SK-N-SH (cell line): ENCODE measurements at regions not wholly inside any gene's neighbourhood (a gene's known extent, or its start where the extent isn't known, plus 50 kb on each side); places are given as distances from the start of the nearest gene placed in this dataset.

Experiments used
- CTCF ChIA-PET: fragments of 300-600, 350-600 bp; formaldehyde crosslinking; extraction: SDS; loops from one replicate; lab custom pipeline; 2021; lab: Yijun Ruan, JAX
- POLR2A ChIA-PET: fragments of 350-600 bp; sonication (Branson Sonifier 250); formaldehyde crosslinking; extraction: SDS; loops from one replicate; lab custom pipeline; 2020; ENCODE audit warnings: antibody characterized with exemption, inconsistent platforms; lab: Yijun Ruan, JAX
- DNase-seq: peaks from one replicate; pipeline ENCODE4 v3.0.0; 2012
- H2AFZ ChIP-seq: fragments of 200-600 bp; sonication (generic); 2 replicates; pipeline ENCODE4 v1.8.1; 2016; ENCODE audit warnings: antibody characterized with exemption, mild to moderate bottlenecking, low read depth
- H3F3A ChIP-seq: fragments of 200-600 bp; sonication (generic); replicated peaks from 2 replicates; pipeline ENCODE3; 2016; ENCODE audit warnings: antibody characterized with exemption, mild to moderate bottlenecking; ENCODE audit not compliant: insufficient read depth
- H3K27ac ChIP-seq, 2 experiments: fragments of 200-500 bp in 1 of 2; fragments of 200-600 bp in 1 of 2; sonication (Bioruptor generic) in 1 of 2; sonication (generic), shearing (Covaris generic) in 1 of 2; 2 replicates each; pipeline versions ENCODE4 v1.5.1 to v1.6.1; 2014 to 2016; ENCODE audit warnings: low read depth in 2 of 2, inconsistent platforms in 1 of 2, low read length in 1 of 2, mild to moderate bottlenecking in 1 of 2, mixed read lengths in 1 of 2
- H3K27me3 ChIP-seq: fragments of 200-600 bp; sonication (generic), shearing (Covaris generic); 2 replicates; pipeline ENCODE4 v1.6.1; 2016; ENCODE audit warnings: mixed run types; ENCODE audit not compliant: insufficient read depth
- H3K36me3 ChIP-seq, 2 experiments: fragments of 200-500 bp in 1 of 2; fragments of 200-600 bp in 1 of 2; sonication (Bioruptor generic) in 1 of 2; sonication (generic) in 1 of 2; replicated peaks in 1 of 2; 2 replicates each; pipeline versions ENCODE3 to v1.5.1; 2014 to 2016; ENCODE audit warnings: low read length in 1 of 2, mild to moderate bottlenecking in 1 of 2; ENCODE audit not compliant: insufficient read depth in 2 of 2, control insufficient read depth in 1 of 2
- H3K4me1 ChIP-seq, 2 experiments: fragments of 200-500 bp in 1 of 2; fragments of 200-600 bp in 1 of 2; sonication (Bioruptor generic) in 1 of 2; sonication (generic), shearing (Covaris generic) in 1 of 2; 2 replicates each; pipeline versions ENCODE4 v1.5.1 to v1.6.1; 2014 to 2016; ENCODE audit warnings: low read depth in 1 of 2, low read length in 1 of 2, mixed run types in 1 of 2; ENCODE audit not compliant: insufficient read depth in 2 of 2, control insufficient read depth in 1 of 2
- H3K4me2 ChIP-seq: fragments of 200-600 bp; sonication (generic), shearing (Covaris generic); 2 replicates; pipeline ENCODE4 v1.6.1; 2017; ENCODE audit warnings: mixed run types
- H3K4me3 ChIP-seq, 2 experiments: fragments of 200-500 bp in 1 of 2; fragments of 200-600 bp in 1 of 2; sonication (Bioruptor generic) in 1 of 2; sonication (generic), shearing (Covaris generic) in 1 of 2; 2 replicates each; pipeline versions ENCODE4 v1.5.1 to v1.8.1; 2014 to 2016; ENCODE audit warnings: low read depth in 2 of 2, inconsistent platforms in 1 of 2, low read length in 1 of 2, mild to moderate bottlenecking in 1 of 2, mixed read lengths in 1 of 2, moderate library complexity in 1 of 2
- H3K79me2 ChIP-seq: fragments of 200-600 bp; sonication (generic); 2 replicates; pipeline ENCODE4 v1.8.1; 2017; ENCODE audit warnings: mild to moderate bottlenecking; ENCODE audit not compliant: insufficient read depth
- H3K9ac ChIP-seq: fragments of 200-600 bp; sonication (generic); 2 replicates; pipeline ENCODE4 v1.6.1; 2017; ENCODE audit warnings: mixed run types
- H3K9me2 ChIP-seq: fragments of 200-600 bp; sonication (generic); 2 replicates; pipeline ENCODE4 v1.6.1; 2017; ENCODE audit warnings: mixed run types
- H3K9me3 ChIP-seq: fragments of 200-600 bp; sonication (generic); 2 replicates; pipeline ENCODE4 v1.6.1; 2017; ENCODE audit warnings: mixed run types, mild to moderate bottlenecking, moderate library complexity
- H4K20me1 ChIP-seq: fragments of 200-600 bp; sonication (generic); 2 replicates; pipeline ENCODE4 v1.6.1; 2017; ENCODE audit warnings: mild to moderate bottlenecking, mixed run types; ENCODE audit not compliant: insufficient read depth
- CHD2 ChIP-seq: fragments of 150-350 bp; IDR thresholded peaks from 2 replicates; pipeline ENCODE4 v1.6.1; 2018; ENCODE audit warnings: low read length; ENCODE audit not compliant: partially characterized antibody
- EZH2phosphoT487 ChIP-seq: fragments of 200-600 bp; sonication (generic); IDR thresholded peaks from 2 replicates; pipeline ENCODE4 v1.6.1; 2017; ENCODE audit warnings: low read depth, mixed run types, mild to moderate bottlenecking, antibody characterized with exemption, moderate library complexity, borderline replicate concordance
- FOSL2 ChIP-seq: IDR thresholded peaks from 2 replicates; pipeline ENCODE4 v1.4.0; 2012; ENCODE audit warnings: low read depth, mild to moderate bottlenecking, moderate library complexity, borderline replicate concordance
- GABPA ChIP-seq: IDR thresholded peaks from 2 replicates; pipeline ENCODE4 v1.4.0; 2012; ENCODE audit warnings: low read depth, mild to moderate bottlenecking
- GATA2 ChIP-seq: sonication (generic); formaldehyde crosslinking; IDR thresholded peaks from 2 replicates; pipeline ENCODE4 v1.5.0; 2020; ENCODE audit warnings: mild to moderate bottlenecking, missing genetic modification reagents
- JUND ChIP-seq: IDR thresholded peaks from 2 replicates; pipeline ENCODE4 v1.4.0; 2012
- MAX ChIP-seq: IDR thresholded peaks from 2 replicates; pipeline ENCODE4 v1.4.0; 2012; ENCODE audit warnings: low read depth
- NRF1 ChIP-seq: IDR thresholded peaks from 2 replicates; pipeline ENCODE4 v1.6.1; 2012; ENCODE audit warnings: low read depth, mild to moderate bottlenecking, low read length
- POLR2AphosphoS5 ChIP-seq: IDR thresholded peaks from 2 replicates; pipeline ENCODE4 v1.6.1; 2012; ENCODE audit warnings: low read depth, low read length
- RAD21 ChIP-seq: IDR thresholded peaks from 2 replicates; pipeline ENCODE4 v1.6.1; 2012; ENCODE audit warnings: mild to moderate bottlenecking, low read length
- RCOR1 ChIP-seq: fragments of 150-350 bp; IDR thresholded peaks from 2 replicates; pipeline ENCODE4 v1.6.1; 2017; ENCODE audit warnings: antibody characterized with exemption, low read length
- RFX5 ChIP-seq: IDR thresholded peaks from 2 replicates; pipeline ENCODE4 v1.6.1; 2012; ENCODE audit warnings: mild to moderate bottlenecking, improper control_type of control experiment, low read length
- RXRA ChIP-seq: IDR thresholded peaks from 2 replicates; pipeline ENCODE4 v1.4.0; 2012; ENCODE audit warnings: low read depth, mild to moderate bottlenecking, borderline replicate concordance
- SMC3 ChIP-seq: IDR thresholded peaks from 2 replicates; pipeline ENCODE4 v1.6.1; 2012; ENCODE audit warnings: low read depth, low read length, improper control_type of control experiment
- TAF1 ChIP-seq: IDR thresholded peaks from 2 replicates; pipeline ENCODE4 v1.6.1; 2012; ENCODE audit warnings: low read depth, mild to moderate bottlenecking, low read length, moderate library complexity, borderline replicate concordance
- YY1 ChIP-seq: IDR thresholded peaks from 2 replicates; pipeline ENCODE4 v1.4.0; 2012; ENCODE audit warnings: low read depth, mild to moderate bottlenecking
- WGBS: methylation state at CpG from one replicate; pipeline ENCODE4 v1.1.6; 2017; ENCODE audit warnings: low lambda C conversion rate; 5-methylcytosine and 5-hydroxymethylcytosine counted together
- TF ChIP-seq, protein P1 (sequence below): IDR thresholded peaks from 2 replicates; pipeline ENCODE4 v1.4.0; 2012; ENCODE audit warnings: low read depth, borderline replicate concordance
- TF ChIP-seq, protein P2 (sequence below): IDR thresholded peaks from 2 replicates; pipeline ENCODE4 v1.4.0; 2012; ENCODE audit warnings: low read depth, borderline replicate concordance
- TF ChIP-seq, protein P3 (sequence below): IDR thresholded peaks from 2 replicates; pipeline ENCODE4; 2012

DNA sequence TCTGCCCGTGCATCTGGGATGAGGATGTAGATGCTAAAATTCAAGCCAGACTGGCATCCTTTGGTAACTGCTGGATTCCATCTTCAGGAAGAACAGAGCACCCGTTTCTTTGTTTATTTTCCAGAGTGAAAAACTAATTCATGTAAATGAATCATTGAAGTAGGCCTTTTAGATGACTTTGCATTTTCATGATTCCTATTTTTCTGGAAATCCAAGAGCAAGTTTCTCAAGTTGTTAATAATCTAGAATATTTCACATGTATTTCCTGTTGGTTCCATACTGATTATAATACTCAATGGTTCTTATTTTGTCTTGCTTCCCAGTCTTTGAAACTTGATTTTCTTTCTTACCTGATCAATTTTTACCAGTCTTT lies 328.4 kb downstream of the LPIN1 start:
- WGBS, result 82% methylated on average over 2 of the region's 2 CpGs
- Histone ChIP-seq H4K20me1 (no peaks in the 10 kb centered on the region), H3K9me2 (no peaks in the 10 kb centered on the region), H3F3A (peaks cover 13% of the 10 kb centered on the region), H3K4me1 (peaks cover 15 to 21% of the 10 kb centered on the region in 2 experiments), H3K9me3 (no peaks in the 10 kb centered on the region), H3K9ac (no peak overlapping the region), H3K4me2 (no peak overlapping the region), H3K27ac (no peak overlapping the region), H3K27me3 (no peaks in the 10 kb centered on the region), H3K79me2 (no peaks in the 10 kb centered on the region), H3K36me3 (no peaks in the 10 kb centered on the region), H3K4me3 (no peak overlapping the region), H2AFZ (no peak overlapping the region)
- DNase-seq, result no peak
- POLR2A ChIA-PET, result no interaction called here
- CTCF ChIA-PET, result no interaction called here
- TF ChIP-seq, protein P1, sequence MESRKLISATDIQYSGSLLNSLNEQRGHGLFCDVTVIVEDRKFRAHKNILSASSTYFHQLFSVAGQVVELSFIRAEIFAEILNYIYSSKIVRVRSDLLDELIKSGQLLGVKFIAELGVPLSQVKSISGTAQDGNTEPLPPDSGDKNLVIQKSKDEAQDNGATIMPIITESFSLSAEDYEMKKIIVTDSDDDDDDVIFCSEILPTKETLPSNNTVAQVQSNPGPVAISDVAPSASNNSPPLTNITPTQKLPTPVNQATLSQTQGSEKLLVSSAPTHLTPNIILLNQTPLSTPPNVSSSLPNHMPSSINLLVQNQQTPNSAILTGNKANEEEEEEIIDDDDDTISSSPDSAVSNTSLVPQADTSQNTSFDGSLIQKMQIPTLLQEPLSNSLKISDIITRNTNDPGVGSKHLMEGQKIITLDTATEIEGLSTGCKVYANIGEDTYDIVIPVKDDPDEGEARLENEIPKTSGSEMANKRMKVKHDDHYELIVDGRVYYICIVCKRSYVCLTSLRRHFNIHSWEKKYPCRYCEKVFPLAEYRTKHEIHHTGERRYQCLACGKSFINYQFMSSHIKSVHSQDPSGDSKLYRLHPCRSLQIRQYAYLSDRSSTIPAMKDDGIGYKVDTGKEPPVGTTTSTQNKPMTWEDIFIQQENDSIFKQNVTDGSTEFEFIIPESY, result no peak
- TF ChIP-seq, protein P2, sequence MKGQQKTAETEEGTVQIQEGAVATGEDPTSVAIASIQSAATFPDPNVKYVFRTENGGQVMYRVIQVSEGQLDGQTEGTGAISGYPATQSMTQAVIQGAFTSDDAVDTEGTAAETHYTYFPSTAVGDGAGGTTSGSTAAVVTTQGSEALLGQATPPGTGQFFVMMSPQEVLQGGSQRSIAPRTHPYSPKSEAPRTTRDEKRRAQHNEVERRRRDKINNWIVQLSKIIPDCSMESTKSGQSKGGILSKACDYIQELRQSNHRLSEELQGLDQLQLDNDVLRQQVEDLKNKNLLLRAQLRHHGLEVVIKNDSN, result no peak
- no peak for TF ChIP-seq EZH2phosphoT487
- no peak for TF ChIP-seq CHD2
- TF ChIP-seq GATA2 (CRISPR knock-in tag), result no peak
- no peak for TF ChIP-seq GABPA
- no peak for TF ChIP-seq RXRA
- no peak for TF ChIP-seq JUND
- TF ChIP-seq FOSL2, result no peak
- TF ChIP-seq RAD21, result no peak
- no peak for TF ChIP-seq RFX5
- TF ChIP-seq, protein P3, sequence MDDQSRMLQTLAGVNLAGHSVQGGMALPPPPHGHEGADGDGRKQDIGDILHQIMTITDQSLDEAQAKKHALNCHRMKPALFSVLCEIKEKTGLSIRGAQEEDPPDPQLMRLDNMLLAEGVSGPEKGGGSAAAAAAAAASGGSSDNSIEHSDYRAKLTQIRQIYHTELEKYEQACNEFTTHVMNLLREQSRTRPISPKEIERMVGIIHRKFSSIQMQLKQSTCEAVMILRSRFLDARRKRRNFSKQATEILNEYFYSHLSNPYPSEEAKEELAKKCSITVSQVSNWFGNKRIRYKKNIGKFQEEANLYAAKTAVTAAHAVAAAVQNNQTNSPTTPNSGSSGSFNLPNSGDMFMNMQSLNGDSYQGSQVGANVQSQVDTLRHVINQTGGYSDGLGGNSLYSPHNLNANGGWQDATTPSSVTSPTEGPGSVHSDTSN, result no peak
- no peak for TF ChIP-seq YY1
- TF ChIP-seq NRF1, result no peak

DNA sequence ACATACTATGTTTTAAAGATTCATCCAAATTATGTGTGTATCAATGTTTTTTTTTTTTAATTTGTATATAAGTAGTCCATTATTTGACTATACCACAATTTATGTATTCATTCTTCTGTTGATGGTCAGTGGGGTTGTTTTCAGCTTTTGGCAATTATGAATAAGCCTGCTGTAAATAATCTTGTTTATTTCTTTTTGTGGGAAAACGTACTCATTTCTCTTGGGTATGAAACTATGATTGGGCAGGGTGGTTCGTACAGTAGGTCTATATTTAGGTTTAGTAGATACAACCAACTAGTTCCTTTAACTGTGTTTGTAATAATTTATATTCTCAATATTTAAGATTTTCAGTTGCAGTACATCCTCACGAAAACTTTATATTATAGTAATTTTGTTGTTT lies 329.2 kb downstream of the LPIN1 start:
- Histone ChIP-seq H3K79me2 (no peaks in the 10 kb centered on the region), H3K36me3 (no peaks in the 10 kb centered on the region), H3K9me2 (no peaks in the 10 kb centered on the region), H4K20me1 (no peaks in the 10 kb centered on the region), H3K9ac (no peak overlapping the region), H2AFZ (no peak overlapping the region), H3K4me3 (no peak overlapping the region), H3F3A (peaks cover 5% of the 10 kb centered on the region), H3K4me1 (peaks cover 9 to 21% of the 10 kb centered on the region in 2 experiments), H3K27me3 (no peaks in the 10 kb centered on the region)
- CTCF ChIA-PET, result no interaction called here
- TF ChIP-seq MAX (no peak), POLR2AphosphoS5 (no peak), TAF1 (no peak), FOSL2 (no peak), JUND (no peak), EZH2phosphoT487 (no peak), RCOR1 (no peak), SMC3 (no peak)
- TF ChIP-seq, protein P2, result no peak
- TF ChIP-seq, protein P1, result no peak
- TF ChIP-seq, protein P3, result no peak
- TF ChIP-seq, all 33 proteins: peak for 0
- 74% methylated on average over 3 of the region's 3 CpGs for WGBS
- POLR2A ChIA-PET, result no interaction called here
- Histone ChIP-seq H3K4me2 (no peak overlapping the region), H3K27ac (no peak overlapping the region), H3K9me3 (no peaks in the 10 kb centered on the region)
- DNase-seq, result no peak
